WERI-Rb-1 (cell line): ENCODE measurements at regions not wholly inside any gene's neighbourhood (a gene's known extent, or its start where the extent isn't known, plus 50 kb on each side); places are given as distances from the start of the nearest gene placed in this dataset.

ENCODE experiments used
- DNase-seq: peaks from one replicate; pipeline ENCODE4 v3.0.0-alpha.2; 2020
- H3K27ac ChIP-seq: fragments of 250-450 bp; sonication (Bioruptor Pico); 2 replicates; pipeline ENCODE4 v1.5.1; 2020; ENCODE audit warnings: mild to moderate bottlenecking, moderate library complexity
- H3K27me3 ChIP-seq: fragments of 250-450 bp; sonication (Bioruptor Pico); 2 replicates; pipeline ENCODE4 v1.5.1; 2021; ENCODE audit warnings: mild to moderate bottlenecking, low read depth, moderate library complexity; ENCODE audit not compliant: insufficient read depth, severe bottlenecking
- H3K36me3 ChIP-seq: fragments of 250-450 bp; sonication (Bioruptor Pico); 2 replicates; pipeline ENCODE4 v1.5.1; 2020; ENCODE audit warnings: mild to moderate bottlenecking, moderate library complexity
- H3K4me3 ChIP-seq: 2 replicates; pipeline ENCODE4 v1.5.1; 2011; ENCODE audit warnings: low read depth, mild to moderate bottlenecking, control low read depth, low read length
- H3K9me3 ChIP-seq: fragments of 250-450 bp; sonication (Bioruptor Pico); 2 replicates; pipeline ENCODE4 v1.5.1; 2021; ENCODE audit warnings: mild to moderate bottlenecking, moderate library complexity; ENCODE audit not compliant: severe bottlenecking
- TF ChIP-seq, protein P1 (sequence below): IDR thresholded peaks from 2 replicates; pipeline ENCODE4 v1.5.1; 2011; ENCODE audit warnings: low read depth, mild to moderate bottlenecking, control low read depth, inconsistent platforms, low read length

GRCh38 chr4:32589853-32590252 is 1869.7 kb downstream of the PCDH7 start:
- Histone ChIP-seq H3K36me3 (no peaks in the 10 kb centered on the region), H3K4me3 (no peak overlapping the region), H3K27me3 (no peaks in the 10 kb centered on the region), H3K27ac (no peak overlapping the region), H3K9me3 (no peaks in the 10 kb centered on the region)
- no peak for DNase-seq
- TF ChIP-seq, protein P1, sequence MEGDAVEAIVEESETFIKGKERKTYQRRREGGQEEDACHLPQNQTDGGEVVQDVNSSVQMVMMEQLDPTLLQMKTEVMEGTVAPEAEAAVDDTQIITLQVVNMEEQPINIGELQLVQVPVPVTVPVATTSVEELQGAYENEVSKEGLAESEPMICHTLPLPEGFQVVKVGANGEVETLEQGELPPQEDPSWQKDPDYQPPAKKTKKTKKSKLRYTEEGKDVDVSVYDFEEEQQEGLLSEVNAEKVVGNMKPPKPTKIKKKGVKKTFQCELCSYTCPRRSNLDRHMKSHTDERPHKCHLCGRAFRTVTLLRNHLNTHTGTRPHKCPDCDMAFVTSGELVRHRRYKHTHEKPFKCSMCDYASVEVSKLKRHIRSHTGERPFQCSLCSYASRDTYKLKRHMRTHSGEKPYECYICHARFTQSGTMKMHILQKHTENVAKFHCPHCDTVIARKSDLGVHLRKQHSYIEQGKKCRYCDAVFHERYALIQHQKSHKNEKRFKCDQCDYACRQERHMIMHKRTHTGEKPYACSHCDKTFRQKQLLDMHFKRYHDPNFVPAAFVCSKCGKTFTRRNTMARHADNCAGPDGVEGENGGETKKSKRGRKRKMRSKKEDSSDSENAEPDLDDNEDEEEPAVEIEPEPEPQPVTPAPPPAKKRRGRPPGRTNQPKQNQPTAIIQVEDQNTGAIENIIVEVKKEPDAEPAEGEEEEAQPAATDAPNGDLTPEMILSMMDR = no peak

- H3K9me3 ChIP-seq = no peaks in the 10 kb centered on the region
- no peak overlapping the region for H3K4me3 ChIP-seq
- TF ChIP-seq, protein P1 = no peak
- H3K27ac ChIP-seq = no peak overlapping the region
- no peaks in the 10 kb centered on the region for H3K27me3 ChIP-seq
- DNase-seq = no peak
- no peaks in the 10 kb centered on the region for H3K36me3 ChIP-seq
Observed at GRCh38 chr4:32597354-32597753, 1877.2 kb downstream of the PCDH7 start.

DNA sequence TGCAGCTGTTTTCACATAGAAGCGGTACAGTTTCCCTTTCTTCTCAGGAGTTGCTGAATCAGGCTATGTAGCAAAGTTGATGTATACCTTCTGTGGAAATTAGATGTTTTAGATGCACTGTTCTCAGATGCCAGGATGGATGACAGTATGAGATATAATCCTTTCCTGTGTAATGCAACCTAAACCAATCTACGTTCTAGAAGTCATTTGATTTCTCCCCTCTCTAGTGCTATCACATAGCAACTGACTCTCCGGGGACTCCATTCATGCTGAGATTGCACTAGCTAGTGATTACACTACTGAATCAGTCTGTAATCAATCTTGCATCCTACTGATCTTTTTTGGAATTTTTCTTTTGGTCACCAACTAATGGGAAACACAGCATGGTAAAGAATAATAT is 1881.7 kb downstream of the PCDH7 start:
- TF ChIP-seq, protein P1 = no peak
- no peaks in the 10 kb centered on the region for H3K36me3 ChIP-seq
- DNase-seq = no peak
- H3K27me3 ChIP-seq = no peaks in the 10 kb centered on the region
- H3K4me3 ChIP-seq = no peak overlapping the region
- H3K9me3 ChIP-seq = no peaks in the 10 kb centered on the region
- H3K27ac ChIP-seq = no peak overlapping the region

- no peak for DNase-seq
- no peaks in the 10 kb centered on the region for H3K36me3 ChIP-seq
- peaks cover 3% of the 10 kb centered on the region for H3K9me3 ChIP-seq
- no peak overlapping the region for H3K4me3 ChIP-seq
- no peak overlapping the region for H3K27ac ChIP-seq
- H3K27me3 ChIP-seq = no peaks in the 10 kb centered on the region
- TF ChIP-seq, protein P1 = no peak
Observed at GRCh38 chr4:32607978-32608377, 1887.8 kb downstream of the PCDH7 start.

DNA sequence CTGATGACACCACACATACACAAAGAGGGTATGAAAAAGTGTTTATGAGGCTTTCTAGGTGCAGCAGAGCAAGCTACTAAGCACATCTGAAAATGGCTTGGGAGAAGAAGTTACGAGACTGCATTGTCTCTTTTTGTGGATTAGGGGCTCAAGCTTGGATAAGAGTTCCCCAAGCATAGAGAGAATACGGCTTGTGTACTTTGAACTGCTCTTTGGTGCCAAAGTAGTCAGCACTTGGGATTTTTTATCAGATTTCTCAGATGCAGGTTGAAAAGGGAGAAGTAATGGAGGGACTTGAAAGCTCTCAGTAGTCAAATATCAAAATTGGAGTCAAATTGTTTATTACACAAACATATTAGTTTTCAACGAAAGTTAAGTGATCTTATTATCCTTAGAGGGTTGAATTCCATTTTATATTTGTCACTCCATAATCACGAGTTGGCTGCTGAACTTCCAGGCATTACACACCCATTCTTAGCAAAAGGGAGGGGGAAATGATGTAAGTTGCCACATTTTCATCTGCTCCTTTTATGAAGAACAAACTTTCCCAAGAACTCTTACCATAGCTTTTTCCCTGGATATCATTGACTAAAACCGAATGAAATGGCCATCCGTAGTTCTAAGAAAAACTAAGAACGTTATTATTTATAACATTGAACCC is 1904.9 kb downstream of the PCDH7 start:
- no peak for DNase-seq

More for the DNA sequence above, 1904.9 kb downstream of the PCDH7 start:
- TF ChIP-seq, protein P1 = no peak
- no peaks in the 10 kb centered on the region for H3K27me3 ChIP-seq
- H3K27ac ChIP-seq = no peak overlapping the region
- no peaks in the 10 kb centered on the region for H3K9me3 ChIP-seq
- H3K36me3 ChIP-seq = no peaks in the 10 kb centered on the region
- no peak overlapping the region for H3K4me3 ChIP-seq
